GM13976 (cell line): ENCODE measurements at regions not wholly inside any gene's neighbourhood (a gene's known extent, or its start where the extent isn't known, plus 50 kb on each side); places are given as distances from the start of the nearest gene placed in this dataset.

Experiments used
- DNase-seq: peaks from one replicate; pipeline ENCODE4 v3.0.0; 2012; ENCODE audit warnings: low spot score
- CTCF ChIP-seq: IDR thresholded peaks from 2 replicates; pipeline ENCODE4 v1.5.1; 2012; ENCODE audit warnings: borderline replicate concordance, mild to moderate bottlenecking; ENCODE audit not compliant: insufficient read depth; ENCODE audit errors: extremely low read depth, missing control alignments, control extremely low read depth
- in situ Hi-C: fragments of 300-500 bp; cut with MboI; formaldehyde crosslinking; loops from one replicate; pipeline ENCODE4 v1.12.0; 2022; ENCODE audit warnings: low sequenced_read_pairs, mixed read lengths, inconsistent platforms; ENCODE audit not compliant: unreplicated experiment

- no peak for TF ChIP-seq CTCF
- no peak for DNase-seq
- in situ Hi-C loops: no loop called here
These were observed 306.8 kb upstream of the HS6ST1 start for GRCh38 chr2:128625421-128625820.

- TF ChIP-seq CTCF: no peak
- no peak for DNase-seq
- in situ Hi-C loops: no loop called here
These were observed 307.5 kb upstream of the HS6ST1 start for GRCh38 chr2:128625963-128626759.

- DNase-seq: no peak
- no peak for TF ChIP-seq CTCF
- in situ Hi-C loops: no loop called here
These were observed 308.3 kb upstream of the HS6ST1 start for GRCh38 chr2:128626760-128627511.

- DNase-seq: no peak
- in situ Hi-C loops: no loop called here
- no peak for TF ChIP-seq CTCF
These were observed 309.5 kb upstream of the HS6ST1 start for GRCh38 chr2:128628206-128628605.

GRCh38 chr2:128628996-128629395, 310.3 kb upstream of the HS6ST1 start:
- in situ Hi-C loops: no loop called here
- no peak for DNase-seq
- TF ChIP-seq CTCF: no peak

- DNase-seq: no peak
- in situ Hi-C loops: no loop called here
- no peak for TF ChIP-seq CTCF
These were observed 312.5 kb upstream of the HS6ST1 start for GRCh38 chr2:128630974-128631697.
